ENCODE measurements at regions not wholly inside any gene's neighbourhood (a gene's known extent, or its start where the extent isn't known, plus 50 kb on each side); places are given as distances from the start of the nearest gene placed in this dataset.

- no peak for TF ChIP-seq ELF1 (IDR thresholded peaks at IDR 0.05; ENCODE audit: borderline replicate concordance, low read depth)
- no peak for TF ChIP-seq RAD21 (IDR thresholded peaks at IDR 0.05; ENCODE audit: low read depth)
- TF ChIP-seq, protein P1, sequence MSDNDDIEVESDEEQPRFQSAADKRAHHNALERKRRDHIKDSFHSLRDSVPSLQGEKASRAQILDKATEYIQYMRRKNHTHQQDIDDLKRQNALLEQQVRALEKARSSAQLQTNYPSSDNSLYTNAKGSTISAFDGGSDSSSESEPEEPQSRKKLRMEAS (IDR thresholded peaks at IDR 0.05), result no peak
- TF ChIP-seq JUND (IDR thresholded peaks at IDR 0.05), result no peak
- no peak for TF ChIP-seq CTCF (IDR thresholded peaks at IDR 0.05 in 2 of 3, conservative IDR thresholded peaks at IDR 0.05 in 1 of 3; ENCODE audit: borderline replicate concordance in 1 of 3, insufficient read depth in 1 of 3, low read depth in 2 of 3, low read length in 2 of 3)
- no peak for TF ChIP-seq EZH2 (IDR thresholded peaks at IDR 0.05)
- TF ChIP-seq YY1 (IDR thresholded peaks at IDR 0.05; ENCODE audit: extremely low read depth, insufficient replicate concordance, low read depth, low read length), result no peak
- no peak for TF ChIP-seq EGR1 (IDR thresholded peaks at IDR 0.05; ENCODE audit: low read depth)
- TF ChIP-seq EZH2phosphoT487 (IDR thresholded peaks at IDR 0.05; ENCODE audit: borderline replicate concordance), result no peak
- TF ChIP-seq, protein P2, sequence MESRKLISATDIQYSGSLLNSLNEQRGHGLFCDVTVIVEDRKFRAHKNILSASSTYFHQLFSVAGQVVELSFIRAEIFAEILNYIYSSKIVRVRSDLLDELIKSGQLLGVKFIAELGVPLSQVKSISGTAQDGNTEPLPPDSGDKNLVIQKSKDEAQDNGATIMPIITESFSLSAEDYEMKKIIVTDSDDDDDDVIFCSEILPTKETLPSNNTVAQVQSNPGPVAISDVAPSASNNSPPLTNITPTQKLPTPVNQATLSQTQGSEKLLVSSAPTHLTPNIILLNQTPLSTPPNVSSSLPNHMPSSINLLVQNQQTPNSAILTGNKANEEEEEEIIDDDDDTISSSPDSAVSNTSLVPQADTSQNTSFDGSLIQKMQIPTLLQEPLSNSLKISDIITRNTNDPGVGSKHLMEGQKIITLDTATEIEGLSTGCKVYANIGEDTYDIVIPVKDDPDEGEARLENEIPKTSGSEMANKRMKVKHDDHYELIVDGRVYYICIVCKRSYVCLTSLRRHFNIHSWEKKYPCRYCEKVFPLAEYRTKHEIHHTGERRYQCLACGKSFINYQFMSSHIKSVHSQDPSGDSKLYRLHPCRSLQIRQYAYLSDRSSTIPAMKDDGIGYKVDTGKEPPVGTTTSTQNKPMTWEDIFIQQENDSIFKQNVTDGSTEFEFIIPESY (IDR thresholded peaks at IDR 0.05; ENCODE audit: extremely low read depth, insufficient replicate concordance, low read length), result no peak
- TF ChIP-seq, protein P3, sequence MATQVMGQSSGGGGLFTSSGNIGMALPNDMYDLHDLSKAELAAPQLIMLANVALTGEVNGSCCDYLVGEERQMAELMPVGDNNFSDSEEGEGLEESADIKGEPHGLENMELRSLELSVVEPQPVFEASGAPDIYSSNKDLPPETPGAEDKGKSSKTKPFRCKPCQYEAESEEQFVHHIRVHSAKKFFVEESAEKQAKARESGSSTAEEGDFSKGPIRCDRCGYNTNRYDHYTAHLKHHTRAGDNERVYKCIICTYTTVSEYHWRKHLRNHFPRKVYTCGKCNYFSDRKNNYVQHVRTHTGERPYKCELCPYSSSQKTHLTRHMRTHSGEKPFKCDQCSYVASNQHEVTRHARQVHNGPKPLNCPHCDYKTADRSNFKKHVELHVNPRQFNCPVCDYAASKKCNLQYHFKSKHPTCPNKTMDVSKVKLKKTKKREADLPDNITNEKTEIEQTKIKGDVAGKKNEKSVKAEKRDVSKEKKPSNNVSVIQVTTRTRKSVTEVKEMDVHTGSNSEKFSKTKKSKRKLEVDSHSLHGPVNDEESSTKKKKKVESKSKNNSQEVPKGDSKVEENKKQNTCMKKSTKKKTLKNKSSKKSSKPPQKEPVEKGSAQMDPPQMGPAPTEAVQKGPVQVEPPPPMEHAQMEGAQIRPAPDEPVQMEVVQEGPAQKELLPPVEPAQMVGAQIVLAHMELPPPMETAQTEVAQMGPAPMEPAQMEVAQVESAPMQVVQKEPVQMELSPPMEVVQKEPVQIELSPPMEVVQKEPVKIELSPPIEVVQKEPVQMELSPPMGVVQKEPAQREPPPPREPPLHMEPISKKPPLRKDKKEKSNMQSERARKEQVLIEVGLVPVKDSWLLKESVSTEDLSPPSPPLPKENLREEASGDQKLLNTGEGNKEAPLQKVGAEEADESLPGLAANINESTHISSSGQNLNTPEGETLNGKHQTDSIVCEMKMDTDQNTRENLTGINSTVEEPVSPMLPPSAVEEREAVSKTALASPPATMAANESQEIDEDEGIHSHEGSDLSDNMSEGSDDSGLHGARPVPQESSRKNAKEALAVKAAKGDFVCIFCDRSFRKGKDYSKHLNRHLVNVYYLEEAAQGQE (IDR thresholded peaks at IDR 0.05; ENCODE audit: low read depth), result no peak
Observed at GRCh38 chr2:9693196-9693491, 62.3 kb upstream of the YWHAQ start.

All from HCT116 (cell line).